Esophagus mucosa (tissue), 1 donor: ENCODE measurements at regions not wholly inside any gene's neighbourhood (a gene's known extent, or its start where the extent isn't known, plus 50 kb on each side); places are given as distances from the start of the nearest gene placed in this dataset.

Experiments used
- ATAC-seq: fragments of 200-7000 bp; cut with Tn5 transposase; one replicate; pipeline ENCODE4 v1.9.1; 2020
- donor health status: DM: yes; HTN: yes; CAD: no.

DNA sequence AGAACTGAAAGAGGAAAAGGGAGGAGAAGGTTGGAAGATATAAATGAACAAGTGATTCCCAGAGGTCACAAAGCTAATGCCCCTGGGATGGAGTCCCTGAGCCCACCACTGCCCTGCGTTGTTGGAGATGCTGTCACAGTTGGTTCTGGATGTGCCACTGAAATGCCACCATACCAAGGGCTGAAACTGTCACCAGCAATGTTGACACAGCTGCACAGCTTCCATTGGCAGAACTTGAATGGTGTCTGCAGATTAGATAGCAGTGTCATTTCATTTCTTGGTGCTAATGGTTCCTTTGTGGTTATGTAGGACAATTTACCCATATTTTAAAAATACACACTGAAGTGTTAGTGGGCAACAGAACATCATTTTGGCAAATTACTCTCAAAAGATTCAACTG is 120.7 kb downstream of the TBXT start:
- ATAC-seq: no peak

DNA sequence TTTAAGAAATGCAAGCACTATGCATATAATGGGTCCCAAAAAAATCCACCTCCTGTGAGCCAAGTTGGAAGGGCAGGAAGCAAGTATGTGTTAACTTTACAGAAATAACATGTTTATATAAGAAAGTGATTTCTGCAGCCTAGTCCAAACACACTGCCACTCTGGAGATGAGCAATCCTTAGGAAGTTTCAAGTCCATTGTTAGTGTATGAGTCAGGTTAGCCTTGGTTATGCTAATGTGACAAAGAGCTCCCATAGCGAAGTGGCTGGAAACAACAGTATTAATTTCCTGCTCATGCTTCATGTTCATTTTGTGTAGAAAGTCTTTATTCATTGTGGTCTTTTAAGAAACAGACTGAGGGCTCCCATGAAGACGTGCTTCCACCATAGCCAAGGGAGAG is 121.4 kb downstream of the TBXT start:
- ATAC-seq: no peak

DNA sequence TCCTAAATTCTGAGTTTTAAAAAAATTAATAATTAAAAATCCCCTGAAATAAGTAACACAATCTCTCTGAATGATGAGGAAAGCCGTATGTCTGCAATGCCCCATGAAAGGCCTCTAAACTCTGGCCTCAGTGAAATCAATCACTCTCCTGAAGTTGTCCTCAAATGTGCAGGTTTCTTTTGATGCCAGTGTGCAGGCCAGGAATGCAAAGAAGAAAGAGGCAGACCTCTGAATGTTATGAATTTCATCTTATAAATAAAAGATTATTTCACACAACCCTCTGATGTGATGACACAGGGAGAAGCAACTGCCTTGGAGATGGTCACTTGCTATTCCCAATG is 121.8 kb downstream of the TBXT start:
- ATAC-seq: no peak

DNA sequence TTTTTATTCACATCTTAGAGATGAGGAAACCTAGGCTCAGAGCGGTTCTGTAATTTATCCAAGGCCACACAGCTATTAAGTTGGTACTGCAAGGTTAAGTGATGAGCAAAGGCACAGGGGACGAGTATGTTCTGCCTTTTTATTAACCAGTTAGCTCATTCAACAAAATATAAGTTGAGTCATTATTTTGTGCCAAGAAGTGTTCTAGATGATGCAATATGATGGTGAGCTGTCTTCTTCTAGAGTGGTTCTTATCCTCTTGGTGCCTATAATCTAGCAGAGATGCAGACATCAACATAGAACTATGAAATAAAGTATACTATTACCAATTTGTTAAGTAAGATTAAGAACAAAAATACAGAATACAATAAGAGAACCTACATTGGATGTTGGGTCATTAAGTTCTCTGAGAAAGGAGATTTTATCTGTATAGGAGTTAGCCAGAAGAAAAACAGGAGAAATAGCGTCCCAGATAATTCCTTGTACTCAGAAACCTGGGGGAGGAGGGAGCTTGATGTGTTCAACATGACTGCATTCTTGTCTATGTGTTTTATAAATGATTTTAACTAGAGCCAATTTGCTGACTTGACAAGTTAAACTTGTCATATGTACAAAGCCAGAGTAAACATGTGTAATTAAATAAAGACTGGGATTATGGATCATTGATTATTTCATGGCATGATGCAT is 122.3 kb downstream of the TBXT start:
- no peak for ATAC-seq

DNA sequence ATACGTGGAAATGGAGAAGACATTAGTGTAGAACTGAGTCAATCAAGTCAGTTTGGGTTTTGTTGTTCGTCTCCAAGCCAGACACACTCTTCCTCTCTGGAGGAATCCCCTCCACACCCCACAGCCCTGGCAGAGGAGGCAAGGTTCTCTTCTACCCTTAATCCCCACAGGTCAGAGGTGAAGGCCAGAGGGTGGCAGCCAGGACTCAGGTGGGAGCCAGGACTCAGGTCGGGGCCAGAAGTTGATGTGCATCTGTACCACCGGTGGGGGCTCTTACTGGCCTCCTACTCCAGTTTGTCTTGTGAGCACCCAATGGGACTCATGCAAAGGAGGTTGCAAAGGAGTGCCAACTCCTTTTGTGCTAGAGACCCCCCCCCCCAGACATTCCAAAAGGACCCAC is 126.4 kb downstream of the TBXT start:
- no peak for ATAC-seq

DNA sequence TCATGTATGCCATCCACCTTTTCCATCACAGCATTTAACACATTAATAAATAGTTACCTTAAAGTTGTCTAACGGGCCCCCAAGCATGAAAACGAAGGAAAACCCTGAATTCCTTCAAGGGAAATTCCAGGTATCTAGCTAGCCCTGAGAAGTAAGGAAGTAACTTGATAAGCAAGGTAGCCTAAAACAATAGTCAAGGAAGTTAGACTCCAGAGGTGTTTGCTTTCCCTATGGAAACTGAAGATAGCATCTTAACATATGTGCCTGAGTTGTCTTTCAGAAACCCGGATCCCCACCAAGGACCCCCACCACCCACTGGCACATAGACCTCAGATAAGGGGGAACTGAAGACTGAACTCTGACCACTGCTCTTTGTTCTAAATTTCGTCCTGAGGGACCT is 127.4 kb downstream of the TBXT start:
- no peak for ATAC-seq

DNA sequence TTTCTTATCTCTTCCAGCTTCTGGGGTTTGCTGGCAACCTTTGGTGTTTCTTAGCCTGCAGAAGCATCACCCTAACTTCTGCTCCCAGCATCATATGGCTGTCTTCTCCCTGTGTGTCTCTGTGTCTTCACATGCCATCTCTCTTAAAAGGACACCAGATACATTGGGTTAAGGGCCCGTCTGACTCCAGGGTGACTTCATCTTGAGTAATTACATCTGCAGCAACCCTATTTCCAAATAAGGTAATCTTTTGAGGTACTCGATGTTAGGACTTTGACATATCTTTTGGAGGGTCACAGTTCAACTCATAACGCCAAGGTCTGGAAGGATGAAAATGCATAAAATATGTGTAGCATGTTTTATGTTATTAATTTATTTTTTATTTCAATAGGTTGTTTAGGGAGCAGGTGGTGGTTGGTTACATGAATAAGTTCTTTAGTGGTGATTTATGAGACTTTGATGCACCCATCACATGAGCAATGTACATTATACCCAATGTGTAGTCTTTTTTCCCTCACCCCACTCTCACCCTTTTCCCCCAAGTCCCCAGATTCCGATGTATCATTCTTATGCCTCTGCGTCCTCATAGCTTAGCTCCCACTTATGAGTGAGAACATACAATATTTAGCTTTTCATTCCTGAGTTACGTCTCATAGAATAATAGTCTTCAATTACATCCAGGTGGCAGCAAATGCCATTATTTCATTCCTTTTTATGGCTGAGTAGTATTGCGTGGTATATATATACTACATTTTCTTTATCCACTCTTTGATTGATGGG is 131.1 kb downstream of the TBXT start:
- no peak for ATAC-seq

DNA sequence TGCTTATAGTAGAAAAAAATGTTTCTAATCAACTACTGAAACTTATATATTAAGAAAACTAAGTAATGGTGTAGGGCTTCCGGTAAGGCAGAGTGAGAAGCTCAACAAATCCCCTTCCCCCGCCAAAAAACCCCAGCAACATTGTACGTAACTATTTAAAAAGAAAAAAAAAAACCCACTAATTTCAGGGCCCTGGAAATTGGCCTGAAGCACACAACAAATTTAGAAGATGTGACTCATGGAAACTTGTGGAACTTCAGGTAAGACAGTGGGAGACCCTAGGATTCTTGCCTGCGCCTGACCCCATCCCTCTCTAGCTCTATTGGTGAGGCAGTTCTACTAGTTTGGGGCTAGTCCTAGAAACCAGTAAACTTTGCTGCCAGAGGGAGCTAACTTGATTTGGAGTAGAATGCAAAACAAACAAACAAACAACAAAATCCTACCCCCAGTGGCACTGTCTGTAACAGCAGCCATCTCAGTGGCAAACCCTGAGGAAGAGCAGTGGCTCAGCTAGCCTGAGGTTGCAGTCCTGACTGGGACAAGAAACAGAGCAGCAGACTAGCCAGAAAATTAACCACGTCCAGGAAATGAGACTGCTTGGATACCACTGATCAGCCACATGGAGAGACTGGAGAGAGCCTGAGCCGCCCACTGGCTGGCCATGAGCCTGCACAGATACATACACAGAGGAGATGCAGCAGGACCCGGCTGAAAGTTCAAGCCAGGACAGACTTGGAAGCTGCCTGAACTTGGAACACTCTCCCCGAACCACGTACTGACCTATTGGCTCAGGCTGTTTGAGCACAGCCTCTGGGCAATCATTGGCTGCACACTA is 135.1 kb downstream of the TBXT start:
- no peak for ATAC-seq

DNA sequence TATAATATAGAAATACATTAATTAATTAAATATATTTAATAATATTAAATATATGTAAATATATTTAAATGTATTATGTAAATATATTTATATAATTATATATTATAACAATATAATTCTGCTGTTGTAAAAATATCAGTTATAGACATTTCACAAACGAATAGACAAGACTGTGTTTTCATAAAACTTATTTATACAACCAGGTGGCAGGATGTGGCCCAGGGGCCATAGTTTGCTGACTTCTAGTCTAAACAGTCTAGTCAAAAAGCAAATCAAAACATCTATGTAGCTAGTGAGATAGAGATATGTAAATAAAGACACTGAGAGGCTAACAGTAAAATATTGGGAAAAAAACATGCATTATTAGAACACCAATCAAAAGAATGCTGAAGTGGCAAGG is 136.4 kb downstream of the TBXT start:
- no peak for ATAC-seq

DNA sequence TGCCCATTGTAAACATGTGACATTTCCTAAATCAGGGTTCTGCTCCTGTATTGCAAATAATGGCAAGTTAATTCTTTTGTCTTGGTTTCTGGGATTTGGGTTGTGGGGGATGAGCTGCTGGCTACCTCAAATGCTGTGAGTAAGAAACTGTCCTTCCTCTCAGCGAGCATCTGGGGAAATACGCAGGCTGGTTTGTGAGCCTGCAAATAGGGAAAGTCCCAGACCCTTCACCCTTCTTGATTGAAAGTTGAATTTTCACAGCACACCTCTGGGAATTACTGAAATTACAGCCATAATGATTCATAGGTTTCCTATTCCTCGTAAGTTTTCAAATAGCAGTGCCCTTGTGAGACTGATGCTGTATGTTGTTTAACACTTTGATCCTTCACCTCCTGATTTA is 138.1 kb downstream of the TBXT start:
- ATAC-seq: no peak

DNA sequence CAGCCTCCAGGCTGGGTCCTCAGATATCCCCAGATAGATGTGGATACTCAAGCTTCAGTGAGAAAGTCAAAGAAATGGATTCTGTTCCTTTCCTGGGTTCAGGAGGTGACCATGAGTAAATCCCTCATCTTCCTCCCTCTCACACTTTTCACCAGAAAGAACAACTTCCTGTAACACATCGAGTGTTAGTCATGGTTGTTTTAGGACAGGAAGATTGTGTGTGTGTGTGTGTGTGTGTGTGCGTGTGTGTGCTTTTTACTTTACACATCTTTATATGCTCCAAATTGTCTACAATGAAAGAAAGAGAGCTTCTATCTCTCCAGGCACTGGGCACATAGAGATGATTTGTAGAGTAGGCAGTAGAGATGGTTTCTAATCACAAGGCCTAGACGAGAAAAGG is 139.9 kb downstream of the TBXT start:
- ATAC-seq: no peak

DNA sequence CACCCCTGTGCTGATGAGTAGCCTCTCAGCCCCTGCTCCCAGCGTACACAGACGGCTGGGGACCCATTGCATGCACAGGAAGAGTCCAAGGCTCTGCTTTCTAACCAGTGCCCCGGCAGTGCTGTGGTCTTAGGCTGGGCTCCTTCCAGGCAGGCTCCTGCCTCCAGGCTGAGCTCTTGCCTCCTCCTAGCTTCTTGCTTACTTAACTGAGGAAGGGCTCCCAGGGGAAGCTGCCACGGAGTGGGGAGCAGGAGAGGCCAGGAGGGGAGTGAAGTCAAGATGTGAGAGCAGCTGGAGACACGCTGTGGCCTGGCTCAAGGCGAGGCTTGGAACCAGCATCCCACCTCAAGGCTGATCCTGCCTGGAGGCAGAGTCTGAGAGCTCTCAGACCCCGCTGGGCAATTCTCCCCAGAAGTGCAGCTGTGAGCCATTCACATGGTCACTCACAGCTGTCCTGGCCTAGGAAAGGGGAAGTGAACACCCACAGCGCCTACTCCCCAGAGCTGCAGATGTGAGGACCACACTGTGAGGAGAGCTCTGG is 141.0 kb downstream of the TBXT start:
- ATAC-seq: no peak

DNA sequence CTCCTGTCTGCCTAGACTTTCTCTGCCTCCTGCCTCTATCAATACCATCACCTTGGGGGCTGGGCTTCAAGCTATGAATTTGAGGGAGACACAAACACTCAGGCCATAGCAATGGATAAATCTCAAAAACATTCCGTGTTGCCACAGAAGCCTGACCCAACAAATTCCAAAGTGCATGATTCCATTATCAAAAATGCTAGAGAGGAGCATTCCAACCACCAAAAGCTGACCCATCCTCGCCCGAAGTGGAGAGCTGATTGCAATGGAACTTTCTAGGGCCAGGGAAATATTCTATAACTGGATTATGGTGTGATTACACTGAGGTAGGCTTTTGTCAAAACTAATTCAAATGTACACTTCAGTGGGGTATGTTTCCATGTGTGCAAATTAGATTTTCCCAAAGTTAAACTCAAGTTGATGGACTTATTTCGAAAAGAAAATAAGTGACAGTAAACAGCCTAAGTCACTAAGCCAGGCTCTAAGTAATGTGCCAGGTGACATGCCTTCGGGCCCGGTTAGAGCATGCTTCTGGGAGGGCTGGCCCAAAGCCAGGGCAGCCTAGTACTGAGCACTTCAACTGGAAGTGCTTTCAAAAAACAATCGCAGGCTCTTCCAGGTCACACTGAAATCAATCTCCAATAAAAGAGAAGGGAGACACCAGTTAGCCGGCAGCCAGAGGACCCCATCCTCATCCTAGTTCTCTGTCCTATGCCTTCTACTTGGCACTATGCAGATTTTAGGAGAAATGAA is 142.3 kb downstream of the TBXT start:
- no peak for ATAC-seq

DNA sequence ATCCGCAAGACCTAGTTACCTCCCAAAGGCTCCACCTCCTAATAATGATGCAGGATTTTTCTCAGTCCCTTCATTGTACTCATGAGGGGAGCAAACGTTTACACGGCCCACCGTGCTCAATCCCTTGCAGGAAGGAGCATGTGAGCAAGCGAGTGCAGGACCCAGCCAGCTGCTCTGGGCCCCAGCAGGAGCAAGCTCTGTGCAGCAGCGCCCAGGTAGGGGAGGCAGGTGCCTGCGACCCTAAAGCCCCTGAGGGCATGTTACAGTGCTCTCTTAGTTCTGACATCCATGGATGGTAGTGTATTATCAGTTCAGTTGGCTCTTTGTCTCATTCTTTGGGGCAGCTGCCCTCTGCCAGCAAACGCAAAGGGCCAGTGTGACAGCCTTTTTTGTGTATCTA is 143.4 kb downstream of the TBXT start:
- no peak for ATAC-seq

DNA sequence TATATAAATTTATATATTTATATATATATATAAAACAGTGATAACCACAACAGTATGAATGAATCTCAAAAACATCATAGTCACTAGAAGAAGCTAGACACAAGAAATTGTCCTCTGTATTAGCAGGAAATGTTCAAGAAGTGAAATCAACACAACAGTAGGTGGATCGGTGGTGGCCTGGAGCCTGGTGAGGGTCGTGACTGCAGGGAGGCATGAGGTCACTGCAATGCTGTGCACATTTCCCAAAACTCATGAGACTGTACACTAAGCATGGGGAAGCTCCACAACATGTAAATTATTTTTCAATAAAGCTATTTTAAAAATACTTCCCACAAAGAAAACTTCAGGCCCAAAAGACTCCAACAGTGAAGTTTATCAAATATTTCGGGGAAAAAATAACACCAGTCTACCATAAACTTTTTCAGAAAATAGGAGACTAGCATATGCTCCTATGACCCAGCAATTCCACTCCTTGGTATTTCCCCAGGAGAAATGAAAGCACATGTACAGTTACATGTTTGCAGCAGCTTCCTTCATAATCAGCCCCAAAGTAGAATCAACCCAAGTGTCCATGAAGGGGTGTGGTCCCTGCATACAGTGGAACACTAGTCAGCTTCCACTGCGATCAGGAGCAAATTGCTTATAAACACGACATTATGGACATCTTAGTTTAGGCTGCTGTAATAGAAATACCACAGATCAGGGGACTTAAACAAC is 144.2 kb downstream of the TBXT start:
- no peak for ATAC-seq

DNA sequence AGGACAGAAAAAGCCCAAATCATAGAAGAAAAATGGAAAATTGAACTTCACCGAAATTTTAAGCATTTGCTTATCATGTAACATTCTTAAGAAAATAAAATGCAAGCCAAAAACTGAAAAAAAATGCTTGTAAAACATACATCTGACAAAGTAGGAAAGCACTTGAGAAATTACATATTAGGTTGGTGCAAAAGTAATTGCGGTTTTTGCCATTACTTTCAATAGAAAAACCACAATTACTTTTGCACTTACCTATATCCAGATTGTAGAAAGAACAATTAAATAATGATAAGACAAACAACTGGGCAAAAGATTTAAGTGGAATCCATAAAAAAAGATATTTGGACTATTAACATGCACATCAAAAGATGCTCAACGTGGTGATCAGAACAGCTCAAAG is 146.2 kb downstream of the TBXT start:
- ATAC-seq: no peak

DNA sequence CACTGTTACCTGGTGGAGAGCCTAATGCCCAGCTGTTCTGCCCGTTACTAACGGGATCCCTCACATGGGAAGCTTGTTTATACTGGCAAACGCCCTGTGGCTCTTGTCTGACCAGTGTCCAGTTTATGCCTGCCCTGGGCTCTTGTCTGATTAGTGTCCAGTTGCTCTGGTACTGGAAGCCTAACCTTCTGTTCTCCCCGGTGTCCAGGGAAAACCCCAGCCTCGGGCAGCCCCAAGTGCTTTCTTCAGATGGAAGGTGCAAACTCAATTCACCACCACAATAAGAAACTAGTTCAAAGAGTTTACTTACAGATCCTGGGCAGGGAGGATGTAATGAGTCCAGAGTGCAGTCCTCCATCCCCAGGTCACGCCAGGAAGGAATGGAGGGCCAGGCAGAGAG is 148.4 kb downstream of the TBXT start:
- ATAC-seq: no peak

DNA sequence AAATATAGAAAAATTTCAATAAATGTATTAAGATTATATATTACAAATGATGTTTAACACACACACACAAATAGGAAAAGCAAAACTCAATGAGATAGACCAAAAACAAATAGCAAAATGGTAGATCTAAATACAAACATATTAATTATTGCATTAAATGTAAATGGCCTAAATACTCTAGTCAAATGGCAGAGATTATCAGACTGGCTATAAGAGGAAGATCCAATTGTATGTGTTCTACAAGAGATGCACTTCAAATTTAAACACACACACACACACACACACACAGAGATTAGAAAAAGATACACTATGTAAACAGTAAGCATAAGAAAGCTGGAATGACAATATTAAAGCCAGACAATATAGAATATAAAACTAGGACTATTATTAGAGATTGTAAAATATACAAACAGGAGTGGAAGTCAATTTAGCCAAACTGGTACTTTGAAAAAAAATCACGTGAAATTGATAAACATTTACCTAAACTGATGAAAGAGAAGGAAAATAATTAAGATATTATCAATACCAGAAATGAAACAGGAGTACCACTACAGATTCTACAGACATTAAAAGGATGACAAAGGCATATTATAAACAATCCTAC is 150.5 kb downstream of the TBXT start:
- no peak for ATAC-seq

DNA sequence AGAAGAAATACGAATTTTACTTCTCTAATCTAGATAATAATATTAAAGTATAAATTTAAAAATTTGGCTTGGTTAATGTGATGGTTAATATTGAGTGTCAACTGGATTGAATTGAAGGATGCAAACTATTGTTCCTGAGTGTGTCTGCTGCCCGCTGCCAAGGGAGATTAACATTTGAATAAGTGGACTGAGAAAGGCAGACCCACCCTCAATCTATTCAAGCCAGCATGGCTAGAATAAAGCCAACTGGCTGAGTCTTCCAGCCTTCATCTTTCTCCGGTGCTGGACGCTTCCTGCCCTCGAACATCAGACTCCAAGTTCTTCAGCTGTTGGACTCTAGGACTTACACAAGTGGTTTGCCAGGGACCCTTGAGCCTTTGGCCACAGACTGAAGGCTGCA is 152.7 kb downstream of the TBXT start:
- ATAC-seq: no peak

DNA sequence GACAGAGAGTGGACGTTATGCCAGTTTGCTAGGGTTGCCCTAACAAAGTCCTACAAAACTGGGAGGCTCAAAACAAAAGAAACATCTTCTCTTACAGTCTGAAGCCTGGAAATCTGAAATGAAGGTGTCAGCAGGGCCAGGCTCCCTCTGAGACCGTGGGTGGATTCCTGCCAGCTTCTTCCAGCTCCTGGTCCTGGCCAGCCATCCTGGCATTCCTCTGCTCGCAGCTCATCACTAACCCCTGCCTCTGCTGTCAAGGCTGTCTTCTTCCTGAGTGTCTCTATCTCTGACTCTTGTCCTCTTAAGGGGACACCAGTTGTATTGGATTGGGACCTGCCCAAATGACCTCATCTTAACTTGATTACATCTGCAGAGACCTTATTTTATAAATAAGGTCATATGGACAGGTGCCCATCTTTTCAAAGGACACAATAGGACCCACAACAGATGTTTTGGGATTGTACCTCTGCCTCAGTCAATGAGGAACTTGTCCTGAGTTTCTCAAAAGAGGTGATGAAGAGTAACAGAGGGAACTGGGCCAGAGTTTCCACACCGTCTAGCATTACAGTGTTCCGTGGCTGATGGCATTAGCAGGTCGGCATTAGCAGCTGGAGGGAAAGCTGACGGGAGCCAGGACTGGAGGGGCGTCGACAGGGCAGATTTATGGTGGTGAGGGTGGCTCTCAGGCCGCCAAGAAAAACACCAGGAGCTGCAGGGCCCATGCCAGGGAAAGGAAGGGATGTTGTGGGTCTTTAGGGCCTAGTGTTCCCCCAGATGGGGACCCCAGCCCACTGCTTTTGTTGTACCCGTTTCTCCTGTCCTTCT is 157.3 kb downstream of the TBXT start:
- ATAC-seq: no peak
